ENCODE measurements at regions not wholly inside any gene's neighbourhood (a gene's known extent, or its start where the extent isn't known, plus 50 kb on each side); places are given as distances from the start of the nearest gene placed in this dataset.
"Not testable (repeated sequence)": the region's sequence is repeated elsewhere in the genome, so short reads cannot be mapped to it uniquely, and the experiment has no call there.

- DNase-seq (ENCODE audit: low read depth), result no peak
These were observed 126.3 kb upstream of the EMCN start for GRCh38 chr4:100644150-100644549.

DNA sequence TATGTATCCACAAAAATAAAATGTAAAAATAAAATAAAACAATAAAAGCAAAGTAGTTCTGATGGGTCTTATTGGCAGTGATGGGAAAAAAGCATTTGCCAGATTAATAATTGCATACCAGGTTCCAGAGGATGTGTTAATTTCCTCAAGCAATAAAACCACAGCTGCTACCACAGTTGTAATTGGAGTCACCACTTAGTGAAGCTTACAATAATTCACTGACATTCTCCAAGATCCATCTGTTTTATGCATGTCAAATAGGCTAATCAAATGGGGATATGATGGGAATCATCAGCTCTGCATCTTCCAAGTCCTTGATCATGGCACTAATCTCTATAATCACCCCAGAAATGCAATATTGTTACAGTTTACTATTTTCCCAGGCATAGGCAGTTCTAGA, 123.5 kb upstream of the EMCN start:
- no peak for DNase-seq (ENCODE audit: low read depth)

GRCh38 chr4:100635899-100636298, 118.1 kb upstream of the EMCN start:
- no peak for DNase-seq (ENCODE audit: low read depth)

DNA sequence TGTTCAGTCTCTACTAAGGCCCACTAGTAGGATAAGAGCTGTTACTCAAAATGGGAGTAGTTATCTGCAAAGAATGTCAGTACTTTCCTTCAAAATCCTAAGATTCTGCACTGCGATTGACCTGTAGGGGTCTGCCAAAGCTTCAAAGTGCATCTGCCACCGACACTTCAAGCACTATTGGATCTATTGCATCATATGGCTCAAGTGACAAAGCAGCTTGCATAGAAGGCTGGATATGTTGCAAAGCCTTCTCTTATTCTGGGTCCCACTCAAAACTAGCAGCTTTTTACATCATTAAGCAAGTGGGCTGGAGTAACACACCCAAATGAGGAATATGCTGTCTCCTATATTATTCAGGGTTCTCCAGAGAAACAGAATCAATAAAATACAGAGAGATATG, 115.4 kb upstream of the EMCN start:
- no peak for DNase-seq (ENCODE audit: low read depth)

- DNase-seq (ENCODE audit: low read depth), result no peak
These were observed 114.3 kb upstream of the EMCN start for GRCh38 chr4:100632163-100632562.

DNA sequence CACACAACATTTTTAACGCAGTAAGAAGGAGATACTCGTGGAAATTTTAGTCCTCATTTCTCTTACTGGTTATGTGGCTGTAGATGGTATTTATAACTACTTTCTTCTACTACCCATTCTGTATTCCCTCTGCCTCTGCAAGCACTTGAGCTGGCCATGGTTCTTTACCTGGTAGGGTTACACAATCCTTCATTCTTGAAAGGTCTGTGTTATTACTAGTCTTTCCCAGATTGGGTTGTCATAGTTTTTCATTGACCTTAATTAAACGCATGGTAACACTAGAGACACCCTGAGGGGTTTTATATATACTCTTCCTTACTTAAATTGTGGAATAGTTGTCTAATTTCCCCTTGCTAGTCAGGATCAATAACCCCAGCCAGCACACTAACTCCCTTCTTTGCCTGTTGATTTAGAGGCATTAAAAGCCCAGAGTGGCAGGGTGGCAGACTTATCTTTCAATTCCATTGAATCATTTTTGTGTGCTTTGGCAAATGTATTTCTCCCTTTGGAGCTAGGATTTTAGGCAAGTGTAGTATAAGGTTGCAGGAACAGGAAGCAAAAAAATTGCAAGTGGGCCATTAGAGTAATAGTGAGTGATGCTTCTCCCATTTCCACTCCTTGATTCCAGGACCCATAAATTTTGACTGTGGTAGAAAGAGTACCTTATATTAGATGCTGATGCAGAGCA, 113.6 kb upstream of the EMCN start:
- DNase-seq (ENCODE audit: low read depth), result no peak

DNA sequence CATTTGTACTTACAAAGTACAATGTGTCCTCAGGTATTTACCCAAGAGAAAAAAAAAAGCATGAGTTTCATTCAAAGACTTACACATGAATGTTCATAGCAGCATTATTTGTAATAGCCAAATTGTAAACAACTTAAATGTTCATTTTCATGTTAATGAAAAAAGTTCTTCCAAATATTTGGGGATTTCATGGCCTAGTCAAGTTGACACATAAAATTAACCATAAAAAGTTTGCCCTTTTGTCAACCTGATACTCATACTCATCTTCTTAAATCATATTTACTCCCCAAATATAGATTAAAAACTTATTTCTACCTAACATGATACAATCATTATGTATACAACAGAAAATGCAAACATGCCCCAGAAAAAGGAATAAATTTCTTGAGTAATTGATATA, 112.5 kb upstream of the EMCN start:
- no peak for DNase-seq (ENCODE audit: low read depth)

DNA sequence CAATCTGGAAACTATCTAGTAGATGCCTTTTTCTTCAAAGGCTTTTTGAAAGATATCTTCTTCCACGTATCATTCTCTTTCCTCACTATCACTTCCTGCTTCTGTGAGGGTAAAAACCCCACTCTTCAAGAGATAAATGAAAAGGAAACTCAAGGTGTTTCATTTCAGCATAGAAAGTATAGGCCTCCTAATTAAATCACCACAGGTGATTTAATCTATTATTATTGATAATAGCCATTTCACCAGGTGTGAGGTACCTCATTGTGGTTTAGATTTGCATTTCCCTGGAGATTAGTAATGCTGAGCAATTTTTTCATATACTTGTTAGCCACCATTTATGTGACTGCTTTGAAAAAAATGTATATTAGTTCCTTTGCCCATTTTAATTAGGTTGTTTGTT, 92.0 kb upstream of the EMCN start:
- no peak for DNase-seq (ENCODE audit: low read depth)

GRCh38 chr4:100608651-100609050, 90.8 kb upstream of the EMCN start:
- DNase-seq (ENCODE audit: low read depth), result not testable (repeated sequence)

DNA sequence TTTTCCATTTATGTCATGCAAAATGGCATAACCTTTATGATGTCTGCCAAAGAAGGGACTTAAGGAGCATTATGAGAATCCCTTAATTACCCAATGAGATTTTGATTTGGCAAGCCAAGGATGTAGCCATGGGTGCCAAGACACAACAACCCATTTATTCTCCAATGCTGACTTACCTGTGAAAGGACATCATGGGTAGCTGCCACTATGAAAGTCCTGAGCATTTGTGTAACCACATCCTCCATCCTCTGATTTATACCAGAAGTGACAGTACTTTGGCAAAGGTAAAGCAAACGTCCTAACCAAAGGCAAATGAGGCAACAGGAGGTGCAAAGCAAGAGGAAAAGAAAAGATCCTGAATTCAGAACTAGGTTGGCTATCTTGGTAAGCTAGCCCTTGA, 87.3 kb upstream of the EMCN start:
- DNase-seq (ENCODE audit: low read depth), result no peak

GRCh38 chr4:100593935-100594334, 76.1 kb upstream of the EMCN start:
- no peak for DNase-seq (ENCODE audit: low read depth)

GRCh38 chr4:100591161-100591876, 73.5 kb upstream of the EMCN start:
- DNase-seq (ENCODE audit: low read depth), result no peak

DNA sequence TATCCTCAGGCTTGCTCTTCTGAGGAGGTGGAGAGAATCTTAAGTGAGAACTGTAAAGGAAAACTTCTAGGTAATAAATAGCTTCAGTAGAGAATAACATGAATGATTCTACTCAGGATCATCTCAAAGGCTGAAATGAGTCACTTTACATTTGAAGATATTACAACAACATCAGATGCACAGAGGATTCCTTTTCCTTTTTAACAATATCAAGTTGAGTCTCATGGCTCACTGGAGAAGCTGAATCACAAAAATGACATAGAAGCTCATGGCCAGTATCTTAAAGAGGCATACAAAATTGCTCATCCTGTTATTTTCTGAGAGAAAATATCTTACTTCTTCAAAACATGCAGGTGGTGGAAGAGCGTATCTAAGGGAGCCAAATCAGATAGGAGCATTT, 72.5 kb upstream of the EMCN start:
- no peak for DNase-seq (ENCODE audit: low read depth)

DNA sequence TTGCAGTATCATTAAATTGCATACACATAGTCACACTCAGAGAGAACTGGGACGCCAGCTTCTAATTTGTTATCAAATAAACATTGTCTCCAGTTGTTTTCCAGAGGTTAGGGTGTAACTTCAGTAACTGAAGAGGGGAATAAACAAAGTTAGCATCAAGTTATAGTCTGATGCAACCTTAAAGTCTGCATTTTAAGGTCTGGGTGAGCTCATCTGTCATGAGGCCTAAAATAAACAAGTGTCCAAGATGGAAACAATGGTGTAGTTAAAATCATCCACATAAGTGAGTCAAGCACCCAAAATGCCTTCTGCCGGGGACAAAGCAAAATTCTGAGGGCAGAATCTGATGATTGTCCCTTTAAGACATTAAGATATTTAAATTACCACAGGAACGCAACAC, 70.3 kb upstream of the EMCN start:
- DNase-seq (ENCODE audit: low read depth), result no peak

DNA sequence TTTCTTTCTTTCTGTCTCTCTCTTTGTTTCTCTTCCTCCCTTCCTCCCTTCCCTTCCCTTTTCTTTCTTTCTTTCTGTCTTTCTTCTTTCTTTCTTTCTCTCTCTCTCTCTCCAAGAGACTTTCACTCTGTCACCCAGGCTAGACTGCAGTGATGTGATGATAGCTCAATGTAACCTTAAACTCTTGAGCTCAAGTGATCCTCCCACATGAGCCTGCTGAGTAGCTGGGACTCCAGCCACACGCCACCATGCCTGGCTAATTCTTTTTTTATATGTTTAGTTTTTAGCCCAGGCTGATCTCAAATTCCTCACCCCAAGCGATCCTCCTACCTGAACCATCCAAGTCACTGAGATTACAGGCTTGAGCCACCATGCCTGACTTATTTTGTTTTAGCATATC, 64.3 kb upstream of the EMCN start:
- DNase-seq (ENCODE audit: low read depth), result peak; percentile 6

- peak; percentile 28 for DNase-seq (ENCODE audit: low read depth)
These were observed 63.5 kb upstream of the EMCN start for GRCh38 chr4:100581337-100581736.

DNA sequence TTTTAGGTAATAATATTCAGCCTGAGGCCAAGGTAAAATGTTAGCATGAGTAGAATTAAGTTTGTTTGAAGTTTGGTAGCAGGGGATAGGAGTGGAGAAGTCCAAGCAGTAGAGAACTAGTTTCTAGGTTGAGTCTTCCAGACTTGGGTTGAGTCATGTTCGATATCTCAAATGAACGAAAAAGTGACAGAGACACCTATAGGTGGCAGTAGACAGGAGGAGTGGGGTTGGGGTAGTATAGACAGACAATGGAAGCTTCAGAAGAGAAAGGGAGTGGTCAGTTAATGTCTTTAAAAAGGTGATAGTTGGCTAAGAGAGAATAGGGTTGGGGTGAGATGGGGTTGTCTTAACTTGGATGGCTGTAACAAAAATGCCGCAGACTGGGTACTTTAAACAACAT, 58.7 kb upstream of the EMCN start:
- DNase-seq (ENCODE audit: low read depth), result no peak

GRCh38 chr4:100574607-100575006, 56.8 kb upstream of the EMCN start:
- no peak for DNase-seq (ENCODE audit: low read depth)

DNA sequence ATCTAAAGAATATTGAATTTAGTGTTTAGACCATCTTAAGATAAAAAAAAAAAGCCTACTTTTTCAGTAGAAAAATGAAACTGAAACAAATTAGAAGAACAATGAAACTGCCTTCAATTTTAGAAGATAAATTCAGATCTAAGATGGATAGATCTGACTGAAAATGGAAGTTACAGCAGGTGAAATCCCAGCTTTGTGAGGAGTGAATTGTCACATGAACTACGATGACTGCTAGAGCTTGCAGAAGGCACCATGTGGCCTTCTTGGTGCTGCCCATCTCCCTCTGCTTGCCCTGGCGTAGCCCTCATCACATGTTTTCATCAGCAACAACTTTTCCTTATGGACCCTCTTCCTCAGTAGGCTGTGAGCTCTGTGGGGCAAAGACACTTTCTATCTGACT, 51.4 kb upstream of the EMCN start:
- no peak for DNase-seq (ENCODE audit: low read depth)

All from RPMI7951 (cell line).